Activated naive CD4-positive, alpha-beta T cell treated with anti-CD3 and anti-CD28 coated beads for 36 hours (primary cell): ENCODE measurements at regions not wholly inside any gene's neighbourhood (a gene's known extent, or its start where the extent isn't known, plus 50 kb on each side); places are given as distances from the start of the nearest gene placed in this dataset.
"Not testable (repeated sequence)": the region's sequence is repeated elsewhere in the genome, so short reads cannot be mapped to it uniquely, and the experiment has no call there.

Experiments
- CTCF ChIA-PET: fragments of 350-600 bp; sonication (Branson Sonifier 250); formaldehyde crosslinking; loops from one replicate; lab custom pipeline; 2021; ENCODE audit warnings: antibody characterized with exemption; lab: Charles Lee
- DNase-seq: peaks from one replicate; pipeline ENCODE4 v3.0.0-alpha.2; 2020
- H3K27ac Mint-ChIP-seq: one replicate; pipeline ENCODE4 v1.8.0; 2021; ENCODE audit warnings: mild to moderate bottlenecking, mixed read lengths
- H3K27me3 Mint-ChIP-seq: one replicate; pipeline ENCODE4 v1.8.0; 2021; ENCODE audit warnings: low read depth, mixed read lengths
- H3K36me3 Mint-ChIP-seq: one replicate; pipeline ENCODE4 v1.8.0; 2021; ENCODE audit warnings: low read depth, mixed read lengths
- H3K4me1 Mint-ChIP-seq: one replicate; pipeline ENCODE4 v1.8.0; 2021; ENCODE audit warnings: low read depth, mixed read lengths
- H3K4me3 Mint-ChIP-seq: one replicate; pipeline ENCODE4 v1.8.0; 2021; ENCODE audit warnings: mild to moderate bottlenecking, moderate library complexity, mixed read lengths
- H3K9me3 Mint-ChIP-seq: one replicate; pipeline ENCODE4 v1.8.0; 2021; ENCODE audit warnings: mixed read lengths
- intact Hi-C: fragments of 100-400 bp; cut with micrococcal nuclease; formaldehyde crosslinking; loops from one replicate; pipeline ENCODE4 v1.15.1; 2023

GRCh38 chr13:65217471-65217995 lies 2012.6 kb downstream of the PCDH9 start:
- H3K27ac Mint-ChIP-seq = no peak overlapping the region
- CTCF ChIA-PET = no interaction called here
- no peaks in the 10 kb centered on the region for H3K36me3 Mint-ChIP-seq
- intact Hi-C loops = no loop called here
- no peak for DNase-seq
- no peaks in the 10 kb centered on the region for H3K27me3 Mint-ChIP-seq
- peaks cover 5% of the 10 kb centered on the region for H3K9me3 Mint-ChIP-seq
- H3K4me3 Mint-ChIP-seq = no peak overlapping the region
- H3K4me1 Mint-ChIP-seq = no peaks in the 10 kb centered on the region

- CTCF ChIA-PET, H3K4me1 Mint-ChIP-seq, H3K27me3 Mint-ChIP-seq, intact Hi-C loops, H3K36me3 Mint-ChIP-seq, H3K27ac Mint-ChIP-seq, H3K9me3 Mint-ChIP-seq, H3K4me3 Mint-ChIP-seq, DNase-seq: not testable (repeated sequence)
Measured at GRCh38 chr13:65202845-65203244, 2027.3 kb downstream of the PCDH9 start.

GRCh38 chr13:65188721-65189120 lies 2041.4 kb downstream of the PCDH9 start:
- peaks cover 8% of the 10 kb centered on the region for H3K9me3 Mint-ChIP-seq
- no peak overlapping the region for H3K4me3 Mint-ChIP-seq
- no peak overlapping the region for H3K27ac Mint-ChIP-seq
- CTCF ChIA-PET = no interaction called here
- intact Hi-C loops = no loop called here
- H3K4me1 Mint-ChIP-seq = no peaks in the 10 kb centered on the region
- no peak for DNase-seq
- H3K27me3 Mint-ChIP-seq = no peaks in the 10 kb centered on the region
- no peaks in the 10 kb centered on the region for H3K36me3 Mint-ChIP-seq

GRCh38 chr13:65168026-65168425 lies 2062.1 kb downstream of the PCDH9 start:
- intact Hi-C loops = no loop called here
- CTCF ChIA-PET = no interaction called here
- Mint-ChIP-seq H3K4me1 (no peaks in the 10 kb centered on the region), H3K27me3 (no peaks in the 10 kb centered on the region), H3K27ac (no peak overlapping the region), H3K4me3 (no peak overlapping the region), H3K36me3 (no peaks in the 10 kb centered on the region), H3K9me3 (no peaks in the 10 kb centered on the region)
- DNase-seq = no peak

- intact Hi-C loops = no loop called here
- no peaks in the 10 kb centered on the region for H3K4me1 Mint-ChIP-seq
- CTCF ChIA-PET = no interaction called here
- H3K27ac Mint-ChIP-seq = no peak overlapping the region
- no peak overlapping the region for H3K4me3 Mint-ChIP-seq
- H3K9me3 Mint-ChIP-seq = no peaks in the 10 kb centered on the region
- H3K27me3 Mint-ChIP-seq = no peaks in the 10 kb centered on the region
- no peak for DNase-seq
- no peaks in the 10 kb centered on the region for H3K36me3 Mint-ChIP-seq
Measured at GRCh38 chr13:65166675-65167074, 2063.5 kb downstream of the PCDH9 start.

- CTCF ChIA-PET = interaction anchor here (0.7 kb wide), 1 partner anchor 101 kb away, joined by 4 read pairs; no protein-coding TSS in a partner anchor
- intact Hi-C loops = no loop called here
- Mint-ChIP-seq H3K27ac (no peak overlapping the region), H3K9me3 (no peaks in the 10 kb centered on the region), H3K27me3 (no peaks in the 10 kb centered on the region), H3K4me3 (no peak overlapping the region), H3K4me1 (no peaks in the 10 kb centered on the region), H3K36me3 (no peaks in the 10 kb centered on the region)
- DNase-seq = no peak
Measured at GRCh38 chr13:65159803-65160202, 2070.3 kb downstream of the PCDH9 start.

- no peaks in the 10 kb centered on the region for H3K27me3 Mint-ChIP-seq
- H3K36me3 Mint-ChIP-seq = no peaks in the 10 kb centered on the region
- peaks cover 3% of the 10 kb centered on the region for H3K9me3 Mint-ChIP-seq
- H3K4me1 Mint-ChIP-seq = no peaks in the 10 kb centered on the region
- no peak overlapping the region for H3K4me3 Mint-ChIP-seq
- no peak overlapping the region for H3K27ac Mint-ChIP-seq
- DNase-seq = no peak
- intact Hi-C loops = no loop called here
- CTCF ChIA-PET = no interaction called here
Measured at GRCh38 chr13:65155861-65156260, 2074.3 kb downstream of the PCDH9 start.

- Mint-ChIP-seq H3K36me3 (no peaks in the 10 kb centered on the region), H3K27ac (no peak overlapping the region), H3K4me3 (no peak overlapping the region), H3K9me3 (peaks cover 3% of the 10 kb centered on the region), H3K4me1 (no peaks in the 10 kb centered on the region), H3K27me3 (no peaks in the 10 kb centered on the region)
- intact Hi-C loops = no loop called here
- no peak for DNase-seq
- CTCF ChIA-PET = no interaction called here
Measured at GRCh38 chr13:65154661-65155447, 2075.3 kb downstream of the PCDH9 start.

- CTCF ChIA-PET = no interaction called here
- intact Hi-C loops = no loop called here
- H3K36me3 Mint-ChIP-seq = no peaks in the 10 kb centered on the region
- H3K27me3 Mint-ChIP-seq = no peaks in the 10 kb centered on the region
- peaks cover 10% of the 10 kb centered on the region for H3K9me3 Mint-ChIP-seq
- no peak overlapping the region for H3K4me3 Mint-ChIP-seq
- DNase-seq = no peak
- no peaks in the 10 kb centered on the region for H3K4me1 Mint-ChIP-seq
- no peak overlapping the region for H3K27ac Mint-ChIP-seq
Measured at GRCh38 chr13:65149687-65150086, 2080.4 kb downstream of the PCDH9 start.

GRCh38 chr13:65143920-65144319 lies 2086.2 kb downstream of the PCDH9 start:
- Mint-ChIP-seq H3K9me3 (peaks cover 9% of the 10 kb centered on the region), H3K4me1 (no peaks in the 10 kb centered on the region), H3K4me3 (no peak overlapping the region), H3K27me3 (no peaks in the 10 kb centered on the region), H3K27ac (no peak overlapping the region), H3K36me3 (no peaks in the 10 kb centered on the region)
- CTCF ChIA-PET = no interaction called here
- DNase-seq = no peak
- intact Hi-C loops = no loop called here

GRCh38 chr13:65133094-65133493 lies 2097.0 kb downstream of the PCDH9 start:
- intact Hi-C loops = no loop called here
- Mint-ChIP-seq H3K4me1 (no peaks in the 10 kb centered on the region), H3K36me3 (no peaks in the 10 kb centered on the region), H3K4me3 (no peak overlapping the region), H3K9me3 (peaks cover 2% of the 10 kb centered on the region), H3K27ac (no peak overlapping the region), H3K27me3 (no peaks in the 10 kb centered on the region)
- CTCF ChIA-PET = no interaction called here
- DNase-seq = no peak

- Mint-ChIP-seq H3K4me1 (no peaks in the 10 kb centered on the region), H3K36me3 (no peaks in the 10 kb centered on the region), H3K27ac (no peak overlapping the region), H3K9me3 (peaks cover 4% of the 10 kb centered on the region), H3K4me3 (no peak overlapping the region), H3K27me3 (no peaks in the 10 kb centered on the region)
- CTCF ChIA-PET = no interaction called here
- no peak for DNase-seq
- intact Hi-C loops = no loop called here
Measured at GRCh38 chr13:65125236-65125635, 2104.9 kb downstream of the PCDH9 start.

- H3K27me3 Mint-ChIP-seq = no peaks in the 10 kb centered on the region
- H3K4me1 Mint-ChIP-seq = no peaks in the 10 kb centered on the region
- CTCF ChIA-PET = no interaction called here
- peaks cover 4% of the 10 kb centered on the region for H3K9me3 Mint-ChIP-seq
- no peak overlapping the region for H3K4me3 Mint-ChIP-seq
- DNase-seq = no peak
- H3K36me3 Mint-ChIP-seq = no peaks in the 10 kb centered on the region
- H3K27ac Mint-ChIP-seq = no peak overlapping the region
- intact Hi-C loops = no loop called here
Measured at GRCh38 chr13:65112531-65112941, 2117.6 kb downstream of the PCDH9 start.
